Activated CD8-positive, alpha-beta memory T cell treated with anti-CD3 and anti-CD28 coated beads, Interleukin-2, amount 50 U/mL, for 48 hours (primary cell): ENCODE measurements at regions not wholly inside any gene's neighbourhood (a gene's known extent, or its start where the extent isn't known, plus 50 kb on each side); places are given as distances from the start of the nearest gene placed in this dataset.
"Not testable (repeated sequence)": the region's sequence is repeated elsewhere in the genome, so short reads cannot be mapped to it uniquely, and the experiment has no call there.

Source experiments
- DNase-seq: peaks from one replicate; pipeline ENCODE4 v3.0.0-alpha.2; 2020

DNA sequence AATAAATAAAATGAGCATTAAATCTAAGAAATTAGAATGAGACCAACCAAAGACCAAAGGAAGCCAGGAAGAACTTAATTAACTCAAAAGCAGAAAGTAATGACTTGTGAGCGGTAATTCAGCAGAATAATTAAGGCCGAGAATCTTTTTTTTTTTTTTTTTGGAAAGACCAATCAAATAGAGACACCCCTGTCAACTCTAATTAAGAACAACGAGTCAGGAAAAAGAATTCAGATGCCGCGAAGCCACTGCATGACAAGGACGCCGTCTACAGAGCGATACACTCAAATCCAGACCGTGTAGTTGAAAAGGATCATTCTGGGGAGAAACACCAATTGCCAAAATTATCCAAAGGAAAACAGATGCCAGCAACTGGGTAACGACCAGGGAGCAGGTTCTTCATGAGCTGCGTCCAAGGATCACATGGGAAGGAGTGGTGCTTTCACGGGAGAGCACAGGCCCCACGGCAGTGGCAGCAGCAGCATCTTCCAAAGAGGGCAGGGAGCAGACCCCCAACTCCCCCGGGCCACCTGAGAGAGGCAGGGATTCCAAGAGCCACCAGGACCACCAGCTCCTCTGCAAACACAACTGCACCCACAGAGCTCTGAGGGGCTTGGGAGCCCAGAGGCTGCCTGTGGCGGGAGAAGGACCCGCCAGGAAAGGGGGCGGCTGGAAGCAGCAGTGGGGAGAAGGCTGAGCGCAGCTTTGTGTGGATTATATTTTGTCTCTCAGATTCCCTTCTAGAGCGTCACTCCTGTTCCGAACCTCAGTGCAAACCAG, 469.8 kb downstream of the BRD1 start:
- peak; percentile 28 for DNase-seq

GRCh38 chr22:49356428-49356827, 471.2 kb downstream of the BRD1 start:
- no peak for DNase-seq

DNA sequence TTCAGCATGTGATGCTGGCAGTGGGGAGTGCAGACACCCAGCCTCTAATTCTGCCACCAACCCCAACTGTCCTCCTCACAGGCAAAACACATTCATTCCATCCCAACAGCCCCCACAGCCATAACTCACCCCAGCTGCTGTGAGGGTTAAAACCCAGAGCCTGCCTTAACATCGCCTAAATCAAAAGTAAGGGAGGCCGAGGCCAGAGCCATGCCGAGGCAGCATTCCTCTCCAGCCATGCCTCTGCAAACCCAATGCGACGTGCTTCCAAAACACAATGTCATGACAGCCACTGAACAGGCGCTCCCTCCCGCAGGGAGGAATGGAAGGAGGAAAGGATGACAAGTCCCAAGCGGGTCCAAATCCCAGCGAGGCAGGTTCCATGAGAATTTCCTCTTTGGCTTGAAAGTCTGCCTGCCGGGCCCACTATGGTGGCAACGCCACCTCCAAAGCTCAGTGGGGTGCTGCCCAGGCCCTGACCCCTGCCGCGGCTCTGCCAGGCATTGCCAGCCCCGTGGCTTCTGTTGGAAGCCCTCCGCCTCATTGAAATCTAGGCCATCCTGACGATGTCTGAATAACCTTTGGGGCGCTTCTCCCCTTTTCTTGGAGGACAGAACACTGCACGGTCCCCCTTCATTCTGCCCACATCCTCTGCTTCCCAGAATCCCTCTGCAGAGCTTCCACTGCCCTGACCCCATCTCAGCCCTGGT, 472.3 kb downstream of the BRD1 start:
- DNase-seq: peak; percentile 17

DNA sequence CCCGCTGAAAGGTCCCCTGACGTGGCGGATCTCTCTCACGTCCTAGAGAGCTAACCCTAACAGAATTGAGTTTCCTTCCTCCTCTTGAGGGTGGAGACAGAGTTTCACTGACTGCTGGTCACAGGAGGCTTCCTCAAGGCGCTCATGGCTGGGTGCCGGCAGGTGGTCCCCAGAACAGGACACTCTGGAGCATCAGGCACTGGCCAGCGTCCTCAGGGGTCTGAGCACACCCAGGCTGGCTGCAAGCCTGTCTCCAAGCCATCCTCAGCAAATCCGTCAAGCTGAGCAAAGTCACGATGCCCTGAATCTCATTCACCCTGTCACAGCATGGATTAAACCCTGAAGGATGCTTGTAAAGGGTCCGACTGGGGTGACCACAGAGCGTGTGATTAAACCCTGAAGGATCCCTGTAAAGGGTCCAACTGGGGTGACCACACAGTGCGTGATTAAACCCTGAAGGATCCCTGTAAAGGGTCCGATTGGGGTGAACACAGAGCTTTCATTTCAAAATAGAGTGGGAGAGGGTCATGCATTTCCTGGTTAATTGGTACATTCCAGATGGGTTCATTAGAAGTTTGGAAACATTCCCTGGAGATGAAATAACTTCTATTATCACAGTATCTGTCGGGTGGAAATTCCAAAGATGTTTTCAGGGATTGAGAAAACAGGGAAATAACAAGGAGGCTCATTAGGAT, 473.0 kb downstream of the BRD1 start:
- DNase-seq: peak; percentile 7

GRCh38 chr22:49353235-49353634, 474.4 kb downstream of the BRD1 start:
- peak; percentile 29 for DNase-seq

- DNase-seq: peak; percentile 13
Observed at GRCh38 chr22:49352361-49353169, 475.1 kb downstream of the BRD1 start.

DNA sequence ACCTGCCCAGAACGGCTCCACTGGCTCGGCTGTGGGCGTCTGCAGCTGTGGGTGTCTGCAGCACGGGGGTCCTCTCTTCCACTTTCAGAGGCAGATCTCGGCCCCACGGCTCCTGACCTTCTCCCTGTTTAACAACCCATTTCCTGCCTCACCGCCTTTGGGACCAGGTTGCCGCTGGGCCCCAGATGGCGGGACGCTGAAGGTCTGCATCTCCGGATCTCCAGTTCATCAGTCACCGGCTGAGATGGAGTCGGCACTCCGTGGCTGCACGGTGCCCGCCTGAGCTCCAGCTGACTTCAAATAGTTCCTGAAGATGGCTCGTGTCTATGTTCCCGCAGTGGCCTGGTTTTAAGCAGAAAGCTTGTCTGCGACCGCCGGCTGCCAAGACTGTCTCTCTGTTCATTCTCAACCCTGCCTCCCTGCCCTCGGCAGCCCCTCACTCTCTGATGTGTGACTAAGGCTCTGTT, 475.9 kb downstream of the BRD1 start:
- DNase-seq: peak; percentile 8

GRCh38 chr22:49350441-49351121, 477.1 kb downstream of the BRD1 start:
- no peak for DNase-seq

GRCh38 chr22:49349841-49350381, 477.8 kb downstream of the BRD1 start:
- no peak for DNase-seq

DNA sequence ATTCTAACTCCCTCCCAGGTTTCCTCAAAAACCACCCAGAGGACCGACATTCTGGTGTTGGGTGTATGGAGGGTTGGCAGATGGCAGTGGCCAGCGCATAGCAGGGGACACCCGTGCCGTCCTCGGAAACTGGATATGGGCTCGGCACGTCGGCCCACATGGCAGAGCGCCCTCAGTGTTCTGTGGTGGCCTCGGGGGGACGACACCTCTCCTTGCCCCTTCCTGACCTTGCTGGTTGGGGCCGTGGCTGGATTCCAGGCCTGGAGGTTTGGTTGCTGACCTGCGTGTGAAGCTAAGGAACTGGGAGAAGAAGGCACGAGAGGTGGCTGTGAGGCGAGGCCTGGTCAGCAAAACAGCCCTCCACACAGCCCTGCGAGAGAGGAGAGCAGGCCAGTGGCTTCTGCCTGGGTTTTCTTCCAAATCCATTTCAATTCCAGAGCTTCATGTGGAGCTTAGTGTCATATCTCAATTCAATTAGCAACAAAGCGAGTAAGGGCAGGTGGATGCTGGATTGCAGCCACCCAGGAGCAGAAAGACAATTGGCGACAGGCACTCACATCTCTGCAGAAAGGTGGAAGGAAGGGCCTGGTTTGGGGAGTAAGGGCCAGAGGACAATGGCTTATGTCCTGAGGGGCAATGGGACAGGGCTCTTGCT, 478.4 kb downstream of the BRD1 start:
- DNase-seq: no peak

- DNase-seq: no peak
Observed at GRCh38 chr22:49348631-49349030, 479.0 kb downstream of the BRD1 start.

DNA sequence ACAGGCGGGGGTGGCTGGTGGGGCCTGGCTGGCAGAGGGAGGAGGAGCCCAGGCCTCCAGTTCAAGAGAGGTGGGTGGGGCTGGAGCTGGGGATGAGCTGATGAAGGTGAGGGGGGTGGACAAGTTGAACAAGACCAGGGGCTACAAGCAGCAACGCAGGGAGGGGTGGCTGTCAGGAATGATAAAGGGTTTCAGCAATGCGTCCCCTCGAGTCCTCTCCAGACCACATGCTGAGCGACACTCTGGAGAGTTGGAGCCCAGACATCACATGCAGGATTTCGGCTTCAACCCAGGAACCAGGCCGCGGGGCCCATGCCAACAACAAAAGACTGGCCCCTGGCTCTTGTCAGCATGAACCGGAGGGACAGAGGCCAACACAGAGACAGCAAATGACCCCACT, 480.3 kb downstream of the BRD1 start:
- no peak for DNase-seq

DNA sequence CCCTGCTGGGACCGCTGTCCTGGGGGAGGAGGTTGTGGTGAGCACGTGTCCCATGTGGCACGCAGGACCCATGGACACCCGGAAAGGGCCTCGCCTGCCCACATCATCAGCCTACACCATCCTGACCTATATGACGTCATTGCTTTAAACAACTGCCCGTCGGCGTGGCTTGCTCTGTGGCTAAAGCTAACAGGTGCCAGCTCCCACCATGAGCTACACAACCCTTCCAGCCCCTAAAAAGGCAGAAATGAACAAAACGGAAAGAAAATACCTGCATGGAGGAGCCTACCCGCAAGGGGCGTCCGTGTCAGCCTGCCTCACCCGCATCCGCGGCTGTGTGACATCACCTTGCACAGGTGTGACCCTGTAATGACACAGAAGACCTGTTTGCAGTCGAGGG, 481.8 kb downstream of the BRD1 start:
- no peak for DNase-seq

DNA sequence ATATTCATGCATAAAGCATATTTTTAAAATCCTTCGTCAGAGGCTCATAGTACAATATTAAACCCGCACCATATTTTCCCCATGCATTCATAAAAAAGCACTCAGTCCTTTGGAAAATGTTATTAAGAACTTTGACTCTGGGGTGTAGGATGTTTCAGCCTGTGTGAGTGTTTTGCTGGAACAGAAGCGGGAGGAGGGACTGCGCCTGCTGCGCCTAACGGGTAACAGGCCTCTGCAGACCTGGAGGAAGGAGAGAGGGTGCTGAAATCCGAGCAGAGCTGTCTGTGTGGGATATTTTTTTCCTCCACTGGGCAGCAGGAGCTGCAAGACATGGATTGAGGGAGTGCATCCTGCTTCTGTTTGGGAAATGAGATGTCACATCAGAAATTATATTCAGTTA, 483.0 kb downstream of the BRD1 start:
- DNase-seq: no peak

DNA sequence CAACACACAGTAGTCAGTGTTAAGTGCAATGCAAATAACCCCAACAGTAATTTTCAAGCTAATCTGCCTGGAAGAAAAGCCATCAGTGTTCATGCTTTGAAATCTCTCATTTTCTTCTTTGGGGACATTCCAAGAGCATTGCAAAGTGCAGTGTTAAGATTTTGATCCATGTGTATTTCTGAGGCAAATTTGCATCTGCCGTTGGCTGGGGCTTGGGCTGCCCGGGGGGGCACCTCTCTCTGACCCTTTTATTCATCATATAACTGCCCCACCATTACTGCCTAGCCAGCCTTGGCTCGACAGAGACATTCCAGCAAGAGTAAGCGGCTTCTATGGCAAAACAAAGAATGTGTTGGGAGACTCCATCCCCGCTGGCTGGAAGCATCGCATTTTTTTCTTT, 483.5 kb downstream of the BRD1 start:
- no peak for DNase-seq

GRCh38 chr22:49340406-49340805, 487.3 kb downstream of the BRD1 start:
- DNase-seq: peak; percentile 12

DNA sequence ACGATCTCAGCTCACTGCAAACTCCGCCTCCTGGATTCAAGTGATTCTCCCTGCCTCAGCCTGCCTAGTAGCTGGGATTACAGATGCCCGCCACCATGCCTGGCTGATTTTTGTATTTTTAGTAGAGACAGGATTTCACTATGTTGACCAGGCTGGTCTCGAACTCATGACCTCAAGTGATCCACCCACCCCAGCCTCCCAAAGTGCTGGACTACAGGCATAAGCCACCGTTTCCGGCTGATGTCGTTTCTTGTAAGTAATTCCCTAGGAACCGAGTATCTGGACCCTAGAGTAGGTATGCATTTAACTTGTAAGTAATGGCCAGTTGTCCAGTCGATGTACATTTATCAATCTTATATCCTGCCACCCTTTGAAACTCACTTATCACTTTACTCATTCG, 491.2 kb downstream of the BRD1 start:
- DNase-seq: not testable (repeated sequence)

DNA sequence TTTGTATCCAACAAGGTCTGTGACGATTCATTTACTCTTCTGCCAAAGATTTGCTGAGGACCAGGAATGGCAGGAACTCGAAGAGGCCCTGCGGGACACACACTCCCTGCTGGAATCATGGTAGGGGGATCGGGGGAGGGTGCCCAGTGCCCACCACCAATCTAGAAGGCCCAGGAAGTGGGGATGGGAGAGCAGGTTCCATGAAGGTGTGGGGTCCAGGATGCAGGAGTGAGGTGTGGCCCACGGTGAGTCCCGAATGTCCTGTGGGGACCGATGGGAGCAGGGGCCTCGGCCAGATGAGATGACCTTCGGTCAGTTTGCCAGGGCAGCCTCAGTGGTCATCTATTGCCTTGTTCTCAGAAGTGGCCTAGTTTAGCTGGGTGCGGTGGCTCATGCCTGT, 492.7 kb downstream of the BRD1 start:
- DNase-seq: peak; percentile 20

DNA sequence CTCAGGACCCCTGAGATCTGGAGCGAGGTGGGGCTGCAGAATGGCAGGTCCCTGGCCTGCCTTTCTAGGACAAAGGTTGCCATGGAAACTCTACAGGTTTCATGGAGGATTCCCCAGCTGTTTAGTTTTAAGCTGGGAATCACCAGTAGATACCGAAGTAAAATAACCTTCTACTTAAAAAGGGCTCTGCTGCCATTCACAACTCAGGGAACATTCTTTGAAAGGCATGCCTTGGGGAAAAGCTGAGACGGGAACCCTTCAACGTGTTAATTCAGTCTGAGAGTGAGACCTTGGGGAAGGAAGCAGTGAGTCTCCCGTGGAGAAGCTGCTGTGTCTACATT, 493.3 kb downstream of the BRD1 start:
- DNase-seq: no peak

DNA sequence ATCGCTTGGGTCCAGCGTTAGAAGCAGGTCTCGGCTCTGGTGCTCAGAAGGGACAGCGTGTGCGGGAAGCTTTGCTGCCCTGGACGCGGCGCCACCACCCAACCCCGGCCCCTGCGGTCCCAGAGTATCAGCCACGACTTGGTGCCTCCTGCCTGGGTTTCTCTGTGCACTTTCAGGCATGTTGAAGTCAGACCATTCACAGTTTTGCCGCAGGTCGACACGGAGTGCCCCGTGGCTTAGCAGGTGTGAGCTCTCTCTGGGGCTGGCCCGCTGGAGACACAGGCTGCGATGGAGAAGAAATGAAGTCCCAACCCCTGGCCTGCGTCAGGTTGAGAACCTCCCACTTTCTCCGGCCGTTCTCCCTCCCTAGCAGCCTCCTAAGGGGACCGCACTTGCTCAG, 494.5 kb downstream of the BRD1 start:
- peak; percentile 20 for DNase-seq

DNA sequence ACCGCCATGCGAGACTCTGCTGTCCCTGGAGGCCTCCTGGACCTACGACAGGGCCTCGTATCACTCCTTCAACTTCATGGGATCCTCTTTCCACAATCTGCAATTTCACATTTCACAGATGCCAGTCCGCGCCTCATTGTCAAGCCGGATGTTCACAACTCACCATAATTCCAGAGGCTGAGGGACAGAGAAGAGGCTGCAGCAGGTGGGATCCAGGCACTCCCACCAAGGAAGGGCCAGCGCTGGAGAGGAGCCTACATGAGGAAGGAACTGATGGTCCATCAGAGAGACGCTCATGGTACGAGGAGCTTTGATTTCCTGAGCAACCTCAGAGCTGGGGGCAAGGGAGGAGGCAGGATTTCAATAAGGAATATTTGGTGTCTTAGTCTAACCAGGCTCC, 495.0 kb downstream of the BRD1 start:
- DNase-seq: peak; percentile 13

DNA sequence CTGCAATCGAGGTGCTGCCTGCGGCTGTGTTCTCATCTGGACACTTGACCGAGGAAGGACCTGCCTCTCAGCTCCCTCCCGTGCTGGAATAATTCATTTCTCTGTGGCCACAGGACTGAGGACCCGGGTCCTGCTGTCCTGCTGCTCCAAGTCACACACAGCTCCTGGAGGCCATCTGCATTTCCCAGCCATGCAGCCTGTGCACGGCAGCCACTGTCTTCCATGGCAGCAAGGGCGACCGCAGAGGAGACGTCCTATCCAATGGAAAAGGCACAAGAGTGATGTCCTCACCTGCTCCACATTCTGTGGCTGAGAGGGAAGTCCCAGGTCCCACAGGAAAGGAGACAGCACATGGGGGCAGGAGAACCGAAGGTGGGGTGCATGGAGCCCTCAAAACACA, 495.8 kb downstream of the BRD1 start:
- peak; percentile 30 for DNase-seq
